Astrocyte of the spinal cord (primary cell): ENCODE measurements at regions not wholly inside any gene's neighbourhood (a gene's known extent, or its start where the extent isn't known, plus 50 kb on each side); places are given as distances from the start of the nearest gene placed in this dataset.

Source experiments
- DNase-seq: peaks from one replicate; pipeline ENCODE4 v3.0.0; 2011; ENCODE audit warnings: low read depth, low spot score
- H3K4me3 ChIP-seq: 2 replicates; pipeline ENCODE4 v1.5.1; 2011; ENCODE audit warnings: low read depth, mild to moderate bottlenecking, low read length, moderate library complexity
- CTCF ChIP-seq: IDR thresholded peaks from 2 replicates; pipeline ENCODE4 v1.5.1; 2012; ENCODE audit warnings: low read depth, mild to moderate bottlenecking, low read length, inconsistent platforms
- in situ Hi-C: cut with HindIII; loops from 2 replicates; pipeline ENCODE4 v1.10.0; 2017; ENCODE audit warnings: low sequenced_read_pairs

GRCh38 chr11:134513585-134514120, 101.6 kb upstream of the B3GAT1 start:
- no peak for DNase-seq
- in situ Hi-C loops, result no loop called here
- no peak overlapping the region for H3K4me3 ChIP-seq
- TF ChIP-seq CTCF, result no peak

GRCh38 chr11:134512571-134513538, 100.8 kb upstream of the B3GAT1 start:
- no peak for DNase-seq
- TF ChIP-seq CTCF, result no peak
- in situ Hi-C loops, result no loop called here
- no peak overlapping the region for H3K4me3 ChIP-seq

- no peak for DNase-seq
- no peak overlapping the region for H3K4me3 ChIP-seq
- no peak for TF ChIP-seq CTCF
- in situ Hi-C loops, result no loop called here
Measured at GRCh38 chr11:134512061-134512460, 100.0 kb upstream of the B3GAT1 start.

GRCh38 chr11:134511255-134511654, 99.2 kb upstream of the B3GAT1 start:
- TF ChIP-seq CTCF, result no peak
- H3K4me3 ChIP-seq, result no peak overlapping the region
- DNase-seq, result no peak
- in situ Hi-C loops, result no loop called here

GRCh38 chr11:134510233-134511040, 98.4 kb upstream of the B3GAT1 start:
- in situ Hi-C loops, result no loop called here
- no peak for TF ChIP-seq CTCF
- no peak overlapping the region for H3K4me3 ChIP-seq
- DNase-seq, result no peak

GRCh38 chr11:134509381-134510232, 97.6 kb upstream of the B3GAT1 start:
- DNase-seq, result no peak
- H3K4me3 ChIP-seq, result no peak overlapping the region
- no peak for TF ChIP-seq CTCF
- in situ Hi-C loops, result no loop called here
